Activated B cell treated with CpG ODN at 0.5 μM for 24 hours (primary cell): ENCODE measurements at regions not wholly inside any gene's neighbourhood (a gene's known extent, or its start where the extent isn't known, plus 50 kb on each side); places are given as distances from the start of the nearest gene placed in this dataset.

ENCODE experiments used
- ATAC-seq: fragments of 200-7000 bp; cut with Tn5 transposase; one replicate; pipeline ENCODE4 v1.10.0; 2021; ENCODE audit warnings: low read depth, mild to moderate bottlenecking, moderate library complexity
- CTCF ChIA-PET: fragments of 350-600 bp; sonication (Branson Sonifier 250); formaldehyde crosslinking; loops from one replicate; lab custom pipeline; 2021; ENCODE audit warnings: antibody characterized with exemption; lab: Charles Lee
- POLR2A ChIA-PET: fragments of 350-600 bp; sonication (Branson Sonifier 250); formaldehyde crosslinking; loops from one replicate; lab custom pipeline; 2021; ENCODE audit warnings: antibody characterized with exemption; lab: Charles Lee
- DNase-seq: peaks from one replicate; pipeline ENCODE4 v3.0.0; 2022
- H3K27ac Mint-ChIP-seq: one replicate; pipeline ENCODE4 v1.8.0; 2020; ENCODE audit warnings: mixed read lengths
- H3K27me3 Mint-ChIP-seq: one replicate; pipeline ENCODE4 v1.8.0; 2021; ENCODE audit warnings: mixed read lengths
- H3K36me3 Mint-ChIP-seq: one replicate; pipeline ENCODE4 v1.8.0; 2021; ENCODE audit warnings: low read depth, mixed read lengths
- H3K4me1 Mint-ChIP-seq: one replicate; pipeline ENCODE4 v1.8.0; 2021; ENCODE audit warnings: mixed read lengths
- H3K4me3 Mint-ChIP-seq: one replicate; pipeline ENCODE4 v1.8.0; 2020; ENCODE audit warnings: mild to moderate bottlenecking, mixed read lengths
- H3K9me3 Mint-ChIP-seq: one replicate; pipeline ENCODE4 v1.8.0; 2020; ENCODE audit warnings: mixed read lengths
- CTCF ChIP-seq: fragments of 200-600 bp; IDR thresholded peaks from one replicate; pipeline ENCODE4 v1.8.0; 2022; ENCODE audit warnings: antibody characterized with exemption, mild to moderate bottlenecking
- intact Hi-C: fragments of 100-400 bp; cut with micrococcal nuclease; formaldehyde crosslinking; loops from one replicate; pipeline ENCODE4 v1.15.1; 2024

GRCh38 chr3:25002052-25002451 is 426.0 kb upstream of the RARB start:
- no peaks in the 10 kb centered on the region for H3K9me3 Mint-ChIP-seq
- no peaks in the 10 kb centered on the region for H3K4me1 Mint-ChIP-seq
- POLR2A ChIA-PET, result no interaction called here
- H3K27me3 Mint-ChIP-seq, result no peaks in the 10 kb centered on the region
- no peak for DNase-seq
- H3K36me3 Mint-ChIP-seq, result no peaks in the 10 kb centered on the region
- H3K4me3 Mint-ChIP-seq, result no peak overlapping the region
- ATAC-seq, result no peak
- TF ChIP-seq CTCF, result no peak
- intact Hi-C loops, result no loop called here
- H3K27ac Mint-ChIP-seq, result no peak overlapping the region
- CTCF ChIA-PET, result no interaction called here

- H3K4me3 Mint-ChIP-seq, result no peak overlapping the region
- H3K9me3 Mint-ChIP-seq, result no peaks in the 10 kb centered on the region
- no peaks in the 10 kb centered on the region for H3K27me3 Mint-ChIP-seq
- no peak for TF ChIP-seq CTCF
- ATAC-seq, result no peak
- intact Hi-C loops, result no loop called here
- POLR2A ChIA-PET, result no interaction called here
- H3K36me3 Mint-ChIP-seq, result no peaks in the 10 kb centered on the region
- CTCF ChIA-PET, result no interaction called here
- DNase-seq, result no peak
- H3K4me1 Mint-ChIP-seq, result no peaks in the 10 kb centered on the region
- no peak overlapping the region for H3K27ac Mint-ChIP-seq
Measured at GRCh38 chr3:25007974-25008658, 419.9 kb upstream of the RARB start.

GRCh38 chr3:25009665-25010064 is 418.4 kb upstream of the RARB start:
- Mint-ChIP-seq H3K4me1 (no peaks in the 10 kb centered on the region), H3K27ac (no peak overlapping the region), H3K4me3 (no peak overlapping the region), H3K27me3 (no peaks in the 10 kb centered on the region), H3K9me3 (no peaks in the 10 kb centered on the region), H3K36me3 (no peaks in the 10 kb centered on the region)
- intact Hi-C loops, result no loop called here
- ChIA-PET POLR2A (no interaction called here), CTCF (no interaction called here)
- TF ChIP-seq CTCF, result no peak
- ATAC-seq, result no peak
- DNase-seq, result no peak

- intact Hi-C loops, result no loop called here
- Mint-ChIP-seq H3K4me1 (no peaks in the 10 kb centered on the region), H3K27ac (no peak overlapping the region), H3K4me3 (no peak overlapping the region), H3K9me3 (peaks cover 5% of the 10 kb centered on the region), H3K36me3 (no peaks in the 10 kb centered on the region), H3K27me3 (no peaks in the 10 kb centered on the region)
- ChIA-PET POLR2A (no interaction called here), CTCF (no interaction called here)
- TF ChIP-seq CTCF, result no peak
- DNase-seq (no peak), ATAC-seq (no peak)
Measured at GRCh38 chr3:25015599-25015998, 412.5 kb upstream of the RARB start.

GRCh38 chr3:25018909-25019308 is 409.2 kb upstream of the RARB start:
- Mint-ChIP-seq H3K27ac (no peak overlapping the region), H3K9me3 (peaks cover 5% of the 10 kb centered on the region), H3K27me3 (no peaks in the 10 kb centered on the region), H3K4me1 (no peaks in the 10 kb centered on the region), H3K36me3 (no peaks in the 10 kb centered on the region), H3K4me3 (no peak overlapping the region)
- no peak for TF ChIP-seq CTCF
- ATAC-seq, result no peak
- no peak for DNase-seq
- intact Hi-C loops, result no loop called here
- ChIA-PET POLR2A (no interaction called here), CTCF (no interaction called here)
